IPS-NIHi11 (cell line): ENCODE measurements at regions not wholly inside any gene's neighbourhood (a gene's known extent, or its start where the extent isn't known, plus 50 kb on each side); places are given as distances from the start of the nearest gene placed in this dataset.
A peak's percentile ranks its signal among the peaks of the same experiment; 100 is the strongest.

Source experiments
- DNase-seq: peaks from one replicate; pipeline ENCODE4 v3.0.0; 2012; ENCODE audit warnings: mixed read lengths, low spot score

- no peak for DNase-seq
These were observed 50.7 kb upstream of the GPR157 start for GRCh38 chr1:9179463-9180110.

- no peak for DNase-seq
These were observed 51.4 kb upstream of the GPR157 start for GRCh38 chr1:9180111-9180819.

- peak; percentile 87 for DNase-seq
These were observed 52.4 kb upstream of the GPR157 start for GRCh38 chr1:9181176-9181906.

- DNase-seq: peak; percentile 55
These were observed 52.4 kb upstream of the H6PD start for GRCh38 chr1:9181990-9182783.

GRCh38 chr1:9182784-9183257, 51.8 kb upstream of the H6PD start:
- no peak for DNase-seq

- DNase-seq: no peak
These were observed 51.1 kb upstream of the H6PD start for GRCh38 chr1:9183441-9183840.

GRCh38 chr1:9183898-9184297, 50.7 kb upstream of the H6PD start:
- no peak for DNase-seq

- DNase-seq: no peak
These were observed 49.8 kb upstream of the H6PD start for GRCh38 chr1:9184749-9185148.
